ENCODE measurements at regions not wholly inside any gene's neighbourhood (a gene's known extent, or its start where the extent isn't known, plus 50 kb on each side); places are given as distances from the start of the nearest gene placed in this dataset.

GRCh38 chr11:16468735-16469453 lies 112.5 kb upstream of the SOX6 start:
- Histone ChIP-seq H3K79me2 (ENCODE audit: insufficient read depth, low read depth) (no peaks in the 10 kb centered on the region), H3K4me3 (IDR thresholded peaks at IDR 0.05; ENCODE audit: insufficient read depth, low read depth, low read length) (no peak overlapping the region), H3K27ac (no peak overlapping the region), H3K27me3 (ENCODE audit: insufficient read depth, low read depth) (no peaks in the 10 kb centered on the region), H3K9ac (no peak overlapping the region), H3K36me3 (ENCODE audit: insufficient read depth) (no peaks in the 10 kb centered on the region), H3K4me1 (ENCODE audit: low read depth, poor library complexity, severe bottlenecking) (no peaks in the 10 kb centered on the region), H3K4me2 (no peak overlapping the region), H2AFZ (ENCODE audit: low read depth) (no peak overlapping the region), H4K20me1 (ENCODE audit: insufficient read depth) (no peaks in the 10 kb centered on the region)
- TF ChIP-seq CTCF (conservative IDR thresholded peaks at IDR 0.05; ENCODE audit: low read depth, low read length) = no peak

GRCh38 chr11:16460508-16460907 lies 104.2 kb upstream of the SOX6 start:
- no peak for TF ChIP-seq CTCF (conservative IDR thresholded peaks at IDR 0.05; ENCODE audit: low read depth, low read length)
- Histone ChIP-seq H3K9ac (no peak overlapping the region), H3K79me2 (ENCODE audit: insufficient read depth, low read depth) (no peaks in the 10 kb centered on the region), H3K27me3 (ENCODE audit: insufficient read depth, low read depth) (no peaks in the 10 kb centered on the region), H2AFZ (ENCODE audit: low read depth) (no peak overlapping the region), H3K4me1 (ENCODE audit: low read depth, poor library complexity, severe bottlenecking) (no peaks in the 10 kb centered on the region), H3K27ac (no peak overlapping the region), H3K4me2 (no peak overlapping the region), H3K4me3 (IDR thresholded peaks at IDR 0.05; ENCODE audit: insufficient read depth, low read depth, low read length) (no peak overlapping the region), H4K20me1 (ENCODE audit: insufficient read depth) (no peaks in the 10 kb centered on the region), H3K36me3 (ENCODE audit: insufficient read depth) (no peaks in the 10 kb centered on the region)

- no peak for TF ChIP-seq CTCF (conservative IDR thresholded peaks at IDR 0.05; ENCODE audit: low read depth, low read length)
Observed at GRCh38 chr11:16456366-16456765, 100.0 kb upstream of the SOX6 start.

GRCh38 chr11:16454289-16454863 lies 98.0 kb upstream of the SOX6 start:
- no peaks in the 10 kb centered on the region for H3K36me3 ChIP-seq (ENCODE audit: insufficient read depth)
- H3K4me1 ChIP-seq (ENCODE audit: low read depth, poor library complexity, severe bottlenecking) = no peaks in the 10 kb centered on the region
- no peaks in the 10 kb centered on the region for H3K27me3 ChIP-seq (ENCODE audit: insufficient read depth, low read depth)
- no peak overlapping the region for H3K4me2 ChIP-seq
- no peaks in the 10 kb centered on the region for H3K79me2 ChIP-seq (ENCODE audit: insufficient read depth, low read depth)
- H4K20me1 ChIP-seq (ENCODE audit: insufficient read depth) = no peaks in the 10 kb centered on the region
- no peak overlapping the region for H3K9ac ChIP-seq
- no peak overlapping the region for H3K27ac ChIP-seq
- H3K4me3 ChIP-seq (IDR thresholded peaks at IDR 0.05; ENCODE audit: insufficient read depth, low read depth, low read length) = no peak overlapping the region
- H2AFZ ChIP-seq (ENCODE audit: low read depth) = no peak overlapping the region
- TF ChIP-seq CTCF (conservative IDR thresholded peaks at IDR 0.05; ENCODE audit: low read depth, low read length) = no peak

More at GRCh38 chr11:16456366-16456765, 100.0 kb upstream of the SOX6 start:
- Histone ChIP-seq H3K4me3 (IDR thresholded peaks at IDR 0.05; ENCODE audit: insufficient read depth, low read depth, low read length) (no peak overlapping the region), H3K4me1 (ENCODE audit: low read depth, poor library complexity, severe bottlenecking) (no peaks in the 10 kb centered on the region), H3K79me2 (ENCODE audit: insufficient read depth, low read depth) (no peaks in the 10 kb centered on the region), H3K27ac (no peak overlapping the region), H4K20me1 (ENCODE audit: insufficient read depth) (no peaks in the 10 kb centered on the region), H3K36me3 (ENCODE audit: insufficient read depth) (no peaks in the 10 kb centered on the region), H3K9ac (no peak overlapping the region), H3K27me3 (ENCODE audit: insufficient read depth, low read depth) (no peaks in the 10 kb centered on the region), H2AFZ (ENCODE audit: low read depth) (no peak overlapping the region), H3K4me2 (no peak overlapping the region)

Data from KMS-11 (cell line).